ENCODE measurements at regions not wholly inside any gene's neighbourhood (a gene's known extent, or its start where the extent isn't known, plus 50 kb on each side); places are given as distances from the start of the nearest gene placed in this dataset.

DNA sequence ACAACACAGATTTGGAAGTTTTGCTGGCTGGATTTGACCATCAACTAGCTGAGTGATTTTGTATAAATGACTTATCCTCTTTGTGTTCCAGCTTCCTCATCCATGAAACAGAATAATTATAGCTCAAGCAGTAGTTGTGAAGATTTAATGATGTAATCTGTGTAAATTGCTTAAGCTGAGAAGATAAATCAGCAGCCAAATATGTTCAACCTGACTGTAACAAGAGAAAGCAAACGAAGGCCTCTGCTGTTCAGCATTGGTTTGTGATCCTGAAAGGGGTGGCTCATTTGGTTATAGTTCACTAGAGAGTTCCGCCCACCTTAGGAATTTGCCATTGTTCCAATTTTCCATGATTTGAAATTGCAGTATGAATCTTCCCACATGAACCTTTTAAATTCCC, 75.7 kb upstream of the CCDC112 start:
- no peaks in the 10 kb centered on the region for H3K9me3 ChIP-seq (ENCODE audit: insufficient read depth, low read depth, low read length)
- peaks cover 23% of the 10 kb centered on the region for H3K4me1 ChIP-seq (ENCODE audit: insufficient read depth, low read length)
- H3K9ac ChIP-seq (ENCODE audit: low read depth, low read length): no peak overlapping the region
- no peaks in the 10 kb centered on the region for H3K27me3 ChIP-seq (ENCODE audit: insufficient read depth, low read length)
- no peaks in the 10 kb centered on the region for H3K36me3 ChIP-seq (ENCODE audit: insufficient read depth, low read length)
- no peak overlapping the region for H3K27ac ChIP-seq (ENCODE audit: low read depth, low read length)
- WGBS: 81% methylated on average over 2 of the region's 2 CpGs
- H3K4me3 ChIP-seq (ENCODE audit: low read length): no peak overlapping the region

DNA sequence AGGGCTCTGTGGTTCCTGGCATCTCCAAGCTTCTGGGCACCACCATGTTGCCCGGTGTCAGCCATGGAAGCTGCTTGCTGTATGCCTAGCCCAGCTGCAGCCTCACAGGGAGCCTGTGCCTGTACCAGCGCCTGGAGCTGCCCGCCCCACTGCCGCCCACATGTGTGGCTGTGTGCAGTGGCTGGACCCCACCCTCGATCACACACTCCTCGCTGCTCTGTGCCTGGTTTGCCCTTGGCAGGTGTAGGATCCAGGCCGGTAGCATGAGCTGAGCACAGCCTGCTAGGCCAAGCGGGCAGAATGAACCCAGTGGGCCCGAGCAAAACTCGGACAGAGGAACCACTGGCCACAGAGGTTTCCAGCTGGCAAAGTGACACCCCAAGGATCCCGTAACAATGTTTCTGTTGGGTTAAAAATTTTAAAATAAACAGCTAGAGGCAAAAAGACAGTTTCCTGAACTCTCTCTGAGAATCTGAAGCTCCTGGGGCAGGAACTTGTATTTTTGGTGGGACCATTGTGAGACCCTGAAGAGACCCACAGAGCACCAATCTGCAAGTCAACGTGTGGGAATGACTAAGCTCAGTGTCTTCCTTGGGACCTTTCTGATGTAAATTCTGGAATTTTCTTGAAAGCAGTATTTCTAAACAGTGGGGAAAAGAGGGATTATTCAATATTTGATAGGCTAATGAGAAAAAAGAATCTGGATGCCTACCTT, 73.1 kb upstream of the CCDC112 start:
- Histone ChIP-seq H3K27ac (ENCODE audit: low read depth, low read length) (peak overlapping the region; percentile 99), H3K4me1 (ENCODE audit: insufficient read depth, low read length) (peaks cover 23% of the 10 kb centered on the region), H3K4me3 (ENCODE audit: low read length) (no peak overlapping the region)

DNA sequence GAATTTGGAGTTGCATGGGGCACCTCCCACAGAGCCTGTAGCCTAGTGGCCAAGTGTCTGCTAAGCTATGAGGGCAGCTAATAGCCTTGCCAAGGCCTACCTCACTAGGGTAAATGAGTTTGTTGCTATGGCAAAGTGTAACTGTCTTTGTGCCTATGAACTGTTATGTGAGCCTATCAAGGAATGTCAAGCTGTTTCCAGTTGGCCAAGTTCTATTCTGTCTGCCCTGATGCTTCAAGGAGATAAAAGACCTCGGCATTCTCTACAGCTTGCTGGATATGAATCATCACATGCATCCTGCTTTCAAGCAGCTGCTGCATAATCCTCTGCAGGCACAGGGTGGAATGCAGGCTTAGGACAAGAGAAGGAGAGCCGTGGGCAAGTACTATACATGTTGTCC, 69.8 kb upstream of the CCDC112 start:
- WGBS: 83% methylated on average over 2 of the region's 2 CpGs
- H3K9ac ChIP-seq (ENCODE audit: low read depth, low read length): no peak overlapping the region
- no peaks in the 10 kb centered on the region for H3K36me3 ChIP-seq (ENCODE audit: insufficient read depth, low read length)
- H3K27ac ChIP-seq (ENCODE audit: low read depth, low read length): no peak overlapping the region
- H3K27me3 ChIP-seq (ENCODE audit: insufficient read depth, low read length): no peaks in the 10 kb centered on the region
- H3K4me1 ChIP-seq (ENCODE audit: insufficient read depth, low read length): peaks cover 17% of the 10 kb centered on the region
- no peaks in the 10 kb centered on the region for H3K9me3 ChIP-seq (ENCODE audit: insufficient read depth, low read depth, low read length)
- no peak overlapping the region for H3K4me3 ChIP-seq (ENCODE audit: low read length)

More for the DNA sequence above, 73.1 kb upstream of the CCDC112 start:
- H3K9me3 ChIP-seq (ENCODE audit: insufficient read depth, low read depth, low read length): no peaks in the 10 kb centered on the region
- H3K36me3 ChIP-seq (ENCODE audit: insufficient read depth, low read length): no peaks in the 10 kb centered on the region
- 66% methylated on average over 12 of the region's 12 CpGs for WGBS
- peak overlapping the region; percentile 30; the same call in 1 of the 2 replicates for H3K9ac ChIP-seq (ENCODE audit: low read depth, low read length)
- H3K27me3 ChIP-seq (ENCODE audit: insufficient read depth, low read length): no peaks in the 10 kb centered on the region

DNA sequence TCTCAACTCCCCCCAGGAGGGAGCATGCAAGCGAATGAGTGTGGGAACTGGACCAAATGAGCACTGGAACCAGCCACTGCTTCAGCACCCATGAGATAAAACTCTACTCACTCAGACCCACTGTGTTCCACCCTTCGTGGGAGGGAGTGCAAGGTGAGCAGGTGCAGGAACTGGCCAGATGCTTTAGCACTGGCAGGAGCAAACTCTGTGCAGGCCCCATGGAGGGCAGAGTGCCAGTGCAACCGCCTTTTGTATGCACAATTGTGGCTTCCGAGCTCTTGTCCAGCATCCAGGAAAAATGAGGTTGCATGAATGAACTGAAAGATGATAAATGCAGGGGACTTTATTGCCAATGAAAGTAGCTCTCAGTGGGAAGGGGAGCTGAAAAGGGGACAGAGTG, 67.4 kb upstream of the CCDC112 start:
- H3K27me3 ChIP-seq (ENCODE audit: insufficient read depth, low read length): no peaks in the 10 kb centered on the region
- no peak overlapping the region for H3K9ac ChIP-seq (ENCODE audit: low read depth, low read length)
- no peaks in the 10 kb centered on the region for H3K9me3 ChIP-seq (ENCODE audit: insufficient read depth, low read depth, low read length)
- H3K36me3 ChIP-seq (ENCODE audit: insufficient read depth, low read length): no peaks in the 10 kb centered on the region
- H3K4me3 ChIP-seq (ENCODE audit: low read length): no peak overlapping the region
- 82% methylated on average over 4 of the region's 4 CpGs for WGBS
- H3K4me1 ChIP-seq (ENCODE audit: insufficient read depth, low read length): peaks cover 19% of the 10 kb centered on the region
- no peak overlapping the region for H3K27ac ChIP-seq (ENCODE audit: low read depth, low read length)

DNA sequence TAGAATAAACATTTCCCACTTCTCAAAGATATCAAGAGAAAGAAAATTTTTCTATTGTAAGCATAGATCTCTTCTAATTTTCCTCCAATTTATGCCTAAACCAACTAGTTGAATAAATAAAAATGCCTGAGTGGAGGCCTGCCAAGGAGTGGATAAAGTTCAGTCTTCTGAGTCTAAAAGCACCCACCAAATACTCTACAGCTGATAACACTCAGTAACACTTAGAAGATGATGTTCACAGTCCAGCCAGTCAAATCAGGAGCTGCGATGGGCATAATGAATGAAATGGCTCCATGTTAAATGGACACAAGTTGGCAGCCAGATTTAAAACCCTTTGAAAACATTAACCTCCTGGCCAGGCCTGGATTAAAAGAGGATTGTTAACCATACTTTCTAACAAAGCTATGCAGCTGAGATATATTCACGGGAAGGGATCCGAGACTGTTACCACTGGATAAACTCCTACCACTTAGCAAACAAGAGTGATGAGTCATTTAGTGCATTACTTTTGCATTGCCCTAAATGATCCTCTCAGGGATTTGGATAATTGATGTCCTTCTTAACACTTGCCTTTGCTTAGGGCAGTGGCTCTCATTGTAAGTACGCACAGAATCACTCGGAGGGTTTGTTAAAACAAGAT, 63.7 kb upstream of the CCDC112 start:
- 82% methylated on average over 5 of the region's 5 CpGs for WGBS
- Histone ChIP-seq H3K36me3 (ENCODE audit: insufficient read depth, low read length) (no peaks in the 10 kb centered on the region), H3K27me3 (ENCODE audit: insufficient read depth, low read length) (no peaks in the 10 kb centered on the region), H3K9ac (ENCODE audit: low read depth, low read length) (no peak overlapping the region), H3K27ac (ENCODE audit: low read depth, low read length) (no peak overlapping the region), H3K4me3 (ENCODE audit: low read length) (no peak overlapping the region), H3K4me1 (ENCODE audit: insufficient read depth, low read length) (peaks cover 17% of the 10 kb centered on the region), H3K9me3 (ENCODE audit: insufficient read depth, low read depth, low read length) (no peaks in the 10 kb centered on the region)

GRCh38 chr5:115355767-115356381, 59.4 kb upstream of the CCDC112 start:
- Histone ChIP-seq H3K27ac (ENCODE audit: low read depth, low read length) (no peak overlapping the region), H3K4me1 (ENCODE audit: insufficient read depth, low read length) (peaks cover 17% of the 10 kb centered on the region), H3K4me3 (ENCODE audit: low read length) (no peak overlapping the region), H3K36me3 (ENCODE audit: insufficient read depth, low read length) (no peaks in the 10 kb centered on the region), H3K27me3 (ENCODE audit: insufficient read depth, low read length) (no peaks in the 10 kb centered on the region), H3K9me3 (ENCODE audit: insufficient read depth, low read depth, low read length) (no peaks in the 10 kb centered on the region), H3K9ac (ENCODE audit: low read depth, low read length) (no peak overlapping the region)
- 85% methylated on average over 3 of the region's 4 CpGs for WGBS

GRCh38 chr5:115355095-115355494, 58.6 kb upstream of the CCDC112 start:
- no peak overlapping the region for H3K9ac ChIP-seq (ENCODE audit: low read depth, low read length)
- H3K27me3 ChIP-seq (ENCODE audit: insufficient read depth, low read length): no peaks in the 10 kb centered on the region
- H3K9me3 ChIP-seq (ENCODE audit: insufficient read depth, low read depth, low read length): no peaks in the 10 kb centered on the region
- H3K4me3 ChIP-seq (ENCODE audit: low read length): no peak overlapping the region
- no peaks in the 10 kb centered on the region for H3K36me3 ChIP-seq (ENCODE audit: insufficient read depth, low read length)
- no peak overlapping the region for H3K27ac ChIP-seq (ENCODE audit: low read depth, low read length)
- WGBS: 88% methylated on average over 1 of the region's 1 CpG
- peaks cover 9% of the 10 kb centered on the region for H3K4me1 ChIP-seq (ENCODE audit: insufficient read depth, low read length)

- 94% methylated on average over 5 of the region's 5 CpGs for WGBS
- H3K27ac ChIP-seq (ENCODE audit: low read depth, low read length): no peak overlapping the region
- H3K4me3 ChIP-seq (ENCODE audit: low read length): no peak overlapping the region
- H3K4me1 ChIP-seq (ENCODE audit: insufficient read depth, low read length): peaks cover under 1% of the 10 kb centered on the region
- no peaks in the 10 kb centered on the region for H3K9me3 ChIP-seq (ENCODE audit: insufficient read depth, low read depth, low read length)
- H3K9ac ChIP-seq (ENCODE audit: low read depth, low read length): no peak overlapping the region
- H3K36me3 ChIP-seq (ENCODE audit: insufficient read depth, low read length): no peaks in the 10 kb centered on the region
- no peaks in the 10 kb centered on the region for H3K27me3 ChIP-seq (ENCODE audit: insufficient read depth, low read length)
These were observed 57.8 kb upstream of the CCDC112 start for GRCh38 chr5:115354246-115354645.

GRCh38 chr5:115352571-115352970, 56.1 kb upstream of the CCDC112 start:
- Histone ChIP-seq H3K4me1 (ENCODE audit: insufficient read depth, low read length) (no peaks in the 10 kb centered on the region), H3K9ac (ENCODE audit: low read depth, low read length) (no peak overlapping the region), H3K9me3 (ENCODE audit: insufficient read depth, low read depth, low read length) (no peaks in the 10 kb centered on the region), H3K4me3 (ENCODE audit: low read length) (no peak overlapping the region), H3K27ac (ENCODE audit: low read depth, low read length) (no peak overlapping the region), H3K27me3 (ENCODE audit: insufficient read depth, low read length) (no peaks in the 10 kb centered on the region), H3K36me3 (ENCODE audit: insufficient read depth, low read length) (no peaks in the 10 kb centered on the region)
- WGBS: 91% methylated on average over 2 of the region's 2 CpGs

DNA sequence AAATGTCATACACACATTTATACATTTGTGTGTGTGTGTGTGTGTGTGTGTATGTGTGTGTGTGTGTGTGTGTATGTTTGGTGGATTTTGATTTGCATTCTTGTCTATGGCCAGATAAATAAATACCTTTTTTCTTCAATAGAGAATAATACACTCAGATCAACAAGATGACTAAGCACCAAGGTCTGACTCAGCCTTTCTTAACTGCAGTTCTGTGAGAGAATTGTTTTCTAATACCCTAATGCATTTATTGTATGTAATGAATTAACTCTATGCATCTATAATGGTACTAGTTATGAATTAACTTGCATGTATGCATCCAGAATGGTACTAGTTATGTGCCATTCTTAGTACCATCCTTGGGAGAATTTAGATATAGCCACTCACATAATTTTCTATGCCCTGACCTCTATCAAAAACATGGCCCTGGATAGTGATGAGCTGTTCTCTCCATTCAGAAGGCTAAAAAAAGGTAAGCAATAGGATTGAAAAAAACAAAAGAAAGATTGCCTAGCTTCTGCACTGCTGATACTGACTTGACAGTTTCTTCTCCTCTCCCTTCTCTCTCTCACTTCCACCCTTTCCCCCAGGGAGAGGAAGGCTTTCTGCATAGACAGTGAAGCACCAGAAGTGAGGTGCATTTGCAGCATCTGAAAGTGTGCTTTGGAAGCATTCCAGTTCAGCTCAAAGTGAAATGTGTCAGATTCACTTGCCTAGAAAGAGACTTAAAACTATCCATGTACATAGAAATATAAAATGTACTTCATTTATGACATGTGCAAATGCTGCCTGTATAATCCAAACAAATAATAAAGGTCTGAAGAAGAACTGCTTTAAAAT, 55.1 kb upstream of the CCDC112 start:
- Histone ChIP-seq H3K4me1 (ENCODE audit: insufficient read depth, low read length) (no peaks in the 10 kb centered on the region), H3K9me3 (ENCODE audit: insufficient read depth, low read depth, low read length) (no peaks in the 10 kb centered on the region), H3K27me3 (ENCODE audit: insufficient read depth, low read length) (no peaks in the 10 kb centered on the region), H3K36me3 (ENCODE audit: insufficient read depth, low read length) (no peaks in the 10 kb centered on the region), H3K9ac (ENCODE audit: low read depth, low read length) (no peak overlapping the region), H3K27ac (ENCODE audit: low read depth, low read length) (no peak overlapping the region), H3K4me3 (ENCODE audit: low read length) (no peak overlapping the region)

DNA sequence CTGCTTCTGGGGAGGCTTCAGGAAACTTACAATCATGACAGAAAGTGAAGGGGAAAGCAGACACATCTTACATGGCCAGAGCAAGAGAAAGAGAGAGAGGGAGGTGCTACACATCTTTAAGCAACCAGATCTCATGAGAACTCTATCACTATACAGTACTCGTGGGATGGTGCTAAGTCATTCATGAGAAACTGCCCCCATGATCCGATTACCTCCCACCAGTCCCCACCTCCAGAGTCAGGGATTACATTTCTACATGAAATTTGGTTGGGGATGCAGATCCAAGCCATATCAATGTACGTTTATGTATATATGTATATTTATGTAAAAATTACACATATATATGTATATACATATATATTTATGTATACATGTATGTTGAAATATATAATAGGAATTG, 54.4 kb upstream of the CCDC112 start:
- WGBS: 92% methylated on average over 2 of the region's 3 CpGs
- Histone ChIP-seq H3K27ac (ENCODE audit: low read depth, low read length) (no peak overlapping the region), H3K9ac (ENCODE audit: low read depth, low read length) (no peak overlapping the region), H3K4me3 (ENCODE audit: low read length) (no peak overlapping the region), H3K4me1 (ENCODE audit: insufficient read depth, low read length) (no peaks in the 10 kb centered on the region), H3K36me3 (ENCODE audit: insufficient read depth, low read length) (no peaks in the 10 kb centered on the region), H3K27me3 (ENCODE audit: insufficient read depth, low read length) (no peaks in the 10 kb centered on the region), H3K9me3 (ENCODE audit: insufficient read depth, low read depth, low read length) (no peaks in the 10 kb centered on the region)
